ENCODE measurements at regions not wholly inside any gene's neighbourhood (a gene's known extent, or its start where the extent isn't known, plus 50 kb on each side); places are given as distances from the start of the nearest gene placed in this dataset.

DNA sequence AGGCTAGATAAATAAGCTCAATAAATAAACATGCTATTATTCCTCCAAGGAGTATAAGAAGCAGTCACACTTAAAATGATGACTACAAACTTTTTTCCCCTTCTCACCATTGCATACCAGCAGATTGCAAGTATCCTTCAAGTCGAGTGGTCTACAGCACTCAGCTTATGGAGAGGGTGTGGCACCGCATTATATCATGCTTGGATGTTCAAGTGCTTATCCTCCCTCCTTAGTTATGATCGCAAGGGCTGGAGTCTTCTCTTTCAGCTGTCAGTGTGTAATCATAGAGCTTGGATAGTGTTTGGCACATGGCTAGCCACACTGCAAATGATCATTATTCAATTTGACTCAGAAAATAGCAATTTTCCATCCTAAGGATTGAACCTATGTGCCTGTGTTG is 124.0 kb downstream of the CARTPT start:
- TF ChIP-seq, protein P1, sequence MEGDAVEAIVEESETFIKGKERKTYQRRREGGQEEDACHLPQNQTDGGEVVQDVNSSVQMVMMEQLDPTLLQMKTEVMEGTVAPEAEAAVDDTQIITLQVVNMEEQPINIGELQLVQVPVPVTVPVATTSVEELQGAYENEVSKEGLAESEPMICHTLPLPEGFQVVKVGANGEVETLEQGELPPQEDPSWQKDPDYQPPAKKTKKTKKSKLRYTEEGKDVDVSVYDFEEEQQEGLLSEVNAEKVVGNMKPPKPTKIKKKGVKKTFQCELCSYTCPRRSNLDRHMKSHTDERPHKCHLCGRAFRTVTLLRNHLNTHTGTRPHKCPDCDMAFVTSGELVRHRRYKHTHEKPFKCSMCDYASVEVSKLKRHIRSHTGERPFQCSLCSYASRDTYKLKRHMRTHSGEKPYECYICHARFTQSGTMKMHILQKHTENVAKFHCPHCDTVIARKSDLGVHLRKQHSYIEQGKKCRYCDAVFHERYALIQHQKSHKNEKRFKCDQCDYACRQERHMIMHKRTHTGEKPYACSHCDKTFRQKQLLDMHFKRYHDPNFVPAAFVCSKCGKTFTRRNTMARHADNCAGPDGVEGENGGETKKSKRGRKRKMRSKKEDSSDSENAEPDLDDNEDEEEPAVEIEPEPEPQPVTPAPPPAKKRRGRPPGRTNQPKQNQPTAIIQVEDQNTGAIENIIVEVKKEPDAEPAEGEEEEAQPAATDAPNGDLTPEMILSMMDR (IDR thresholded peaks at IDR 0.05), result no peak
- TF ChIP-seq POLR2A (IDR thresholded peaks at IDR 0.05), result no peak
